CD8-positive, alpha-beta memory T cell (primary cell): ENCODE measurements at regions not wholly inside any gene's neighbourhood (a gene's known extent, or its start where the extent isn't known, plus 50 kb on each side); places are given as distances from the start of the nearest gene placed in this dataset.
"Not testable (repeated sequence)": the region's sequence is repeated elsewhere in the genome, so short reads cannot be mapped to it uniquely, and the experiment has no call there.

ENCODE experiments used
- CTCF ChIA-PET: fragments of 350-600 bp; sonication (Branson Sonifier 250); formaldehyde crosslinking; loops from one replicate; lab custom pipeline; 2021; ENCODE audit warnings: antibody characterized with exemption; lab: Charles Lee
- POLR2A ChIA-PET: fragments of 350-600 bp; sonication (Branson Sonifier 250); formaldehyde crosslinking; loops from one replicate; lab custom pipeline; 2021; ENCODE audit warnings: antibody characterized with exemption; lab: Charles Lee
- DNase-seq, 5 donors: peaks; one replicate each; pipeline versions ENCODE4 v3.0.0 to v3.0.0-alpha.2; 2020 to 2022; ENCODE audit warnings: mixed read lengths in 1 of 5
- H3K27ac ChIP-seq: one replicate; pipeline ENCODE4 v1.7.0; 2013; ENCODE audit warnings: low read depth, mild to moderate bottlenecking, low read length, moderate library complexity
- H3K27me3 ChIP-seq: 2 replicates; pipeline ENCODE4 v1.7.0; 2013; ENCODE audit warnings: low read length, mild to moderate bottlenecking; ENCODE audit not compliant: insufficient read depth, poor library complexity, severe bottlenecking
- H3K36me3 ChIP-seq: 2 replicates; pipeline ENCODE4 v1.7.0; 2013; ENCODE audit warnings: mild to moderate bottlenecking, low read length, moderate library complexity; ENCODE audit not compliant: insufficient read depth
- H3K4me1 ChIP-seq: 2 replicates; pipeline ENCODE4 v1.7.0; 2013; ENCODE audit warnings: mild to moderate bottlenecking, low read length, moderate library complexity; ENCODE audit not compliant: insufficient read depth
- H3K4me3 ChIP-seq: 2 replicates; pipeline ENCODE4 v1.7.0; 2013; ENCODE audit warnings: mild to moderate bottlenecking, low read length
- H3K9me3 ChIP-seq: 2 replicates; pipeline ENCODE4 v1.7.0; 2013; ENCODE audit warnings: mild to moderate bottlenecking, low read length
- H3K27ac Mint-ChIP-seq, 8 donors: one replicate each; pipeline ENCODE4 v1.8.0; 2020 to 2021; ENCODE audit warnings: mixed read lengths in 8 of 8, mild to moderate bottlenecking in 6 of 8, inconsistent platforms in 3 of 8, moderate library complexity in 3 of 8
- H3K27me3 Mint-ChIP-seq, 2 donors: one replicate each; pipeline ENCODE4 v1.8.0; 2020 to 2021; ENCODE audit warnings: mixed read lengths in 2 of 2, mild to moderate bottlenecking in 1 of 2, moderate library complexity in 1 of 2
- H3K36me3 Mint-ChIP-seq, 3 donors: one replicate each; pipeline ENCODE4 v1.8.0; 2020 to 2021; ENCODE audit warnings: mixed read lengths in 3 of 3, inconsistent platforms in 1 of 3, mild to moderate bottlenecking in 1 of 3
- H3K4me1 Mint-ChIP-seq, 3 donors: one replicate each; pipeline ENCODE4 v1.8.0; 2020 to 2021; ENCODE audit warnings: mixed read lengths in 3 of 3, inconsistent platforms in 1 of 3, mild to moderate bottlenecking in 1 of 3
- H3K4me3 Mint-ChIP-seq, 7 donors: one replicate each; pipeline ENCODE4 v1.8.0; 2020 to 2021; ENCODE audit warnings: mixed read lengths in 7 of 7, mild to moderate bottlenecking in 6 of 7, moderate library complexity in 4 of 7, inconsistent platforms in 2 of 7
- H3K9me3 Mint-ChIP-seq, 5 donors: one replicate each; pipeline ENCODE4 v1.8.0; 2020 to 2022; ENCODE audit warnings: mixed read lengths in 5 of 5, mild to moderate bottlenecking in 3 of 5, moderate library complexity in 2 of 5, inconsistent platforms in 1 of 5

DNA sequence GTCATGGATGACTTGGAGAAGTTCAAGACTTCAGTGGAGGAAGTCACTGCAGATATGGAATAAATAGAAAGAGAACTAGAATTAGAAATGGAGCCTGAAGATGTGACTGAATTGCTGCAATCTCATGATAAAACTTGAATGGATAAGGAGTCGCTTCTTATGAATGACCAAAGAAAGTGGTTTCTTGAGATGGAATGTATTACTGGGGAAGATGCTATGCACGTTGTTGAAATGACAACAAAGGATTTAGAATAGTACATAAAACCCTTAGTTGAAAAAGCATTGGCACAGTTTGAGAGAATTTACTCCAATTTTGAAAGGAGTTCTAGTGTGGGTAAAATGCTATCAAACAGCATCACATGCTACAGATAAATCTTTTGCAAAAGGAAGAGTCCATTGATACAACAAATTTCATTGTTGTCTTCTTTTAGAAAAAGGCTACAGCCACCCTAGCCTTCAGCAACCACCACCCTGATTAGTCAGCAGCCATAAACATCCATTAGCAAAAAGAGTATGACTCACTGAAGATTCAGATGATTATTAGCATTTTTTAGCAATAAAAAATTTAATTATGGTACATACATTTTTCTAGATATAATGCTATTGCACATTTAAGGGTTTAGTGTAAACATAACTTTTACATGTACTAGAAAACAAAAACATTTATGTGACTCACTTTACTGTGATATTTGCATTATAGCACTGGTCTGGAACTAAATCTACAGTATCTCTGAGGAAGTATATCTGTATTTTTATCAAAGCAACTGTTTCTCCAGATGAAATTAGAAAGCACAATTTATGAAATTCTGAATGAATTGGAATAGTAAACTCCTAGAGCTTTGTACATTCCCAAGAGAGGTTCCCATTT, 110.5 kb upstream of the TACR1 start:
- H3K4me1 ChIP-seq: no peaks in the 10 kb centered on the region
- no peaks in the 10 kb centered on the region for H3K9me3 ChIP-seq
- Mint-ChIP-seq H3K4me3 (no peak overlapping the region), H3K27ac (no peak overlapping the region), H3K9me3 (peaks cover 0 to 5% (median 0%) of the 10 kb centered on the region in 5 donors), H3K27me3 (peaks cover 0 to 4% of the 10 kb centered on the region in 2 donors), H3K4me1 (no peaks in the 10 kb centered on the region), H3K36me3 (no peaks in the 10 kb centered on the region)
- POLR2A ChIA-PET: no interaction called here
- no peaks in the 10 kb centered on the region for H3K27me3 ChIP-seq
- H3K36me3 ChIP-seq: no peaks in the 10 kb centered on the region
- H3K4me3 ChIP-seq: no peak overlapping the region
- DNase-seq: no peak
- no peak overlapping the region for H3K27ac ChIP-seq
- CTCF ChIA-PET: no interaction called here

DNA sequence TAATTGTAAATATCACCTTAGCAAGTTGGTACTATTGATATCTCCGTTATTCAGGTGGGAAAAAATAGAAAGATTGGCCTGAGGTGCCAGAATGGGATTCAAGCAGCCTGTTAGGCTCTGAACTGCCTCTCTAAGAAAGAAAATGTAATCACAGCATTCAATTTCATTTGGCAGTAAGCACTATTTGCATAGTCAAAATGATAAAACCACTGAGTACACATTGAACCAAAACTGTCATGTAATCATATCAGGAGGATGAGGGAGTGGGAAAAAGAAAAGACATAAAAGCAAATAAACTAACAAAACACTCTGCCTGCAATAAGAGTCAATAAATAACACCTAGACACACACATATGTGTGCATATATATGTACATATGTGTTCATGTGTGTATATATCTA, 103.9 kb upstream of the TACR1 start:
- Histone ChIP-seq H3K27me3 (no peaks in the 10 kb centered on the region), H3K27ac (no peak overlapping the region), H3K4me3 (no peak overlapping the region), H3K36me3 (no peaks in the 10 kb centered on the region), H3K9me3 (no peaks in the 10 kb centered on the region), H3K4me1 (no peaks in the 10 kb centered on the region)
- DNase-seq: no peak
- peaks cover 2 to 10% of the 10 kb centered on the region in 2 donors for H3K27me3 Mint-ChIP-seq
- no peaks in the 10 kb centered on the region for H3K36me3 Mint-ChIP-seq
- H3K4me1 Mint-ChIP-seq: no peaks in the 10 kb centered on the region
- ChIA-PET POLR2A (no interaction called here), CTCF (no interaction called here)
- peaks cover 0 to 9% (median 2%) of the 10 kb centered on the region in 5 donors for H3K9me3 Mint-ChIP-seq
- no peak overlapping the region for H3K4me3 Mint-ChIP-seq
- no peak overlapping the region for H3K27ac Mint-ChIP-seq

GRCh38 chr2:75294362-75294761, 95.0 kb upstream of the TACR1 start:
- ChIA-PET POLR2A (no interaction called here), CTCF (no interaction called here)
- no peaks in the 10 kb centered on the region for H3K4me1 ChIP-seq
- no peak overlapping the region for H3K4me3 ChIP-seq
- Mint-ChIP-seq H3K36me3 (no peaks in the 10 kb centered on the region), H3K27me3 (peaks cover 2 to 9% of the 10 kb centered on the region in 2 donors), H3K4me3 (no peak overlapping the region), H3K9me3 (no peaks in the 10 kb centered on the region), H3K4me1 (no peaks in the 10 kb centered on the region), H3K27ac (no peak overlapping the region)
- H3K36me3 ChIP-seq: no peaks in the 10 kb centered on the region
- DNase-seq: no peak
- no peaks in the 10 kb centered on the region for H3K27me3 ChIP-seq
- no peak overlapping the region for H3K27ac ChIP-seq
- H3K9me3 ChIP-seq: no peaks in the 10 kb centered on the region

GRCh38 chr2:75292826-75293225, 93.5 kb upstream of the TACR1 start:
- Histone ChIP-seq H3K4me3 (no peak overlapping the region), H3K9me3 (no peaks in the 10 kb centered on the region), H3K27ac (no peak overlapping the region), H3K4me1 (no peaks in the 10 kb centered on the region), H3K27me3 (no peaks in the 10 kb centered on the region), H3K36me3 (no peaks in the 10 kb centered on the region)
- H3K27ac Mint-ChIP-seq: no peak overlapping the region
- POLR2A ChIA-PET: no interaction called here
- no peaks in the 10 kb centered on the region for H3K4me1 Mint-ChIP-seq
- no peak for DNase-seq
- CTCF ChIA-PET: no interaction called here
- H3K27me3 Mint-ChIP-seq: peaks cover 0 to 4% of the 10 kb centered on the region in 2 donors
- H3K4me3 Mint-ChIP-seq: no peak overlapping the region
- H3K36me3 Mint-ChIP-seq: no peaks in the 10 kb centered on the region
- no peaks in the 10 kb centered on the region for H3K9me3 Mint-ChIP-seq

DNA sequence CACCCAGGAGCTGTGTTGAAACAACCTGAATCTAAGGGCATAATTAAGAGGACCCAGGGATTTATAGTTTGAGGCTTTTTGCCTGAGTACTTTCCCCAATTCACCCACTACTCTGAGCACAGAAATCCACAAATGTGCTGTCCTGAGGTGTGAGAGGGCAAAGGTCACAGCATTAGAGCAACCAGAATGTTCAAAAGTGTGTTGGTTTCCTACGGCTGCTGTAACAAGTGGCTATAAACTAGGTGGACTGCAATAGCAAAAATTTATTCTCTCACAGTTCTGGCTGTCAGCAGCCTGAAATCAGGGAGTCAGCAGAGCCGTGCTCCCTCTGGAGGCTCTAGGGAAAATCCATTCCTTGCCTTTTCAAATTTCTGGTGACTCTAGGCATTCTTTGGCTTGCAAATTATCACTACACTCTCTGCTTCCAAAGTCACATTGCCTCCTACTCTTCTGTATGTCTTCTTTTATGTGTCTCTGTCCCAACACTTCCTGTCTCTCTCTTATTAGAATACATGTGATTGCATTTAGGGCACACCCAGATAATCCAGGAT, 91.4 kb upstream of the TACR1 start:
- POLR2A ChIA-PET: no interaction called here
- H3K4me3 ChIP-seq: no peak overlapping the region

GRCh38 chr2:75289771-75290170, 90.5 kb upstream of the TACR1 start:
- Histone ChIP-seq H3K27me3 (no peaks in the 10 kb centered on the region), H3K4me1 (no peaks in the 10 kb centered on the region), H3K36me3 (no peaks in the 10 kb centered on the region), H3K4me3 (no peak overlapping the region), H3K27ac (no peak overlapping the region), H3K9me3 (no peaks in the 10 kb centered on the region)
- no peak overlapping the region for H3K27ac Mint-ChIP-seq
- H3K4me3 Mint-ChIP-seq: no peak overlapping the region
- no peak for DNase-seq
- peaks cover 0 to 5% (median 3%) of the 10 kb centered on the region in 5 donors for H3K9me3 Mint-ChIP-seq
- H3K4me1 Mint-ChIP-seq: no peaks in the 10 kb centered on the region
- ChIA-PET POLR2A (no interaction called here), CTCF (no interaction called here)
- peaks cover 1 to 14% of the 10 kb centered on the region in 2 donors for H3K27me3 Mint-ChIP-seq
- H3K36me3 Mint-ChIP-seq: no peaks in the 10 kb centered on the region

More for the DNA sequence above, 91.4 kb upstream of the TACR1 start:
- no peaks in the 10 kb centered on the region for H3K4me1 ChIP-seq
- no peaks in the 10 kb centered on the region for H3K36me3 ChIP-seq
- H3K27me3 ChIP-seq: no peaks in the 10 kb centered on the region
- no peaks in the 10 kb centered on the region for H3K36me3 Mint-ChIP-seq
- no peak overlapping the region for H3K4me3 Mint-ChIP-seq
- no peak overlapping the region for H3K27ac ChIP-seq
- no peak overlapping the region for H3K27ac Mint-ChIP-seq
- H3K9me3 ChIP-seq: no peaks in the 10 kb centered on the region
- H3K27me3 Mint-ChIP-seq: peaks cover 1 to 14% of the 10 kb centered on the region in 2 donors
- CTCF ChIA-PET: no interaction called here
- H3K4me1 Mint-ChIP-seq: no peaks in the 10 kb centered on the region
- no peak for DNase-seq
- peaks cover 0 to 3% (median 2%) of the 10 kb centered on the region in 5 donors for H3K9me3 Mint-ChIP-seq

- POLR2A ChIA-PET, H3K4me3 Mint-ChIP-seq: not testable (repeated sequence)
Measured at GRCh38 chr2:75289178-75289577, 89.9 kb upstream of the TACR1 start.

DNA sequence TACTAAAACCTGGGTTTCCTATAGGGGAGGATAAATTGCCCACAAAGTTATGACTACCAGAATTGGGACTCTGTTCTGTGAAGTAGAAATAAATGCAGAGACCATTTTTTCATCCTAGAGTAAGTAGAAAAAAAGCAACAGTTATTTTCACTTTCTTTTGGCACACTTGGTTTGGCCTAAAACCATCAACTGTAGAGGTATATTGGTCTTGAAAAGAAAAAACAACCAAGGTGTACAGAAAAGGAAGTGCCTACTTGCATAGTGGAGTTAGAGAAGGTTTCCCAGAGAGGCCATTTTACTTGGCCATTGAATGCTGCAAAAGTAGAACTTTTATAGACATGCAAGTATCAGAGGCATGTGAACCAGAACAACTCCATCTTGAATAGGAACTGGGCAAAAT, 89.4 kb upstream of the TACR1 start:
- Histone ChIP-seq H3K4me1 (no peaks in the 10 kb centered on the region), H3K9me3 (no peaks in the 10 kb centered on the region), H3K36me3 (no peaks in the 10 kb centered on the region), H3K4me3 (no peak overlapping the region), H3K27me3 (no peaks in the 10 kb centered on the region), H3K27ac (no peak overlapping the region)
- peaks cover 0 to 5% (median 3%) of the 10 kb centered on the region in 5 donors for H3K9me3 Mint-ChIP-seq
- H3K27me3 Mint-ChIP-seq: peaks cover 1 to 14% of the 10 kb centered on the region in 2 donors
- ChIA-PET CTCF (no interaction called here), POLR2A (no interaction called here)
- H3K4me3 Mint-ChIP-seq: no peak overlapping the region
- DNase-seq: no peak
- no peaks in the 10 kb centered on the region for H3K4me1 Mint-ChIP-seq
- no peaks in the 10 kb centered on the region for H3K36me3 Mint-ChIP-seq
- no peak overlapping the region for H3K27ac Mint-ChIP-seq

More at GRCh38 chr2:75289178-75289577, 89.9 kb upstream of the TACR1 start:
- H3K9me3 Mint-ChIP-seq, H3K9me3 ChIP-seq, H3K27me3 ChIP-seq, H3K4me1 ChIP-seq, H3K4me1 Mint-ChIP-seq, H3K36me3 Mint-ChIP-seq, H3K27ac ChIP-seq, H3K36me3 ChIP-seq, CTCF ChIA-PET, DNase-seq, H3K4me3 ChIP-seq, H3K27ac Mint-ChIP-seq: not testable (repeated sequence)
- H3K27me3 Mint-ChIP-seq: peaks cover 1 to 14% of the 10 kb centered on the region in 2 donors
